ENCODE measurements at regions not wholly inside any gene's neighbourhood (a gene's known extent, or its start where the extent isn't known, plus 50 kb on each side); places are given as distances from the start of the nearest gene placed in this dataset.

DNA sequence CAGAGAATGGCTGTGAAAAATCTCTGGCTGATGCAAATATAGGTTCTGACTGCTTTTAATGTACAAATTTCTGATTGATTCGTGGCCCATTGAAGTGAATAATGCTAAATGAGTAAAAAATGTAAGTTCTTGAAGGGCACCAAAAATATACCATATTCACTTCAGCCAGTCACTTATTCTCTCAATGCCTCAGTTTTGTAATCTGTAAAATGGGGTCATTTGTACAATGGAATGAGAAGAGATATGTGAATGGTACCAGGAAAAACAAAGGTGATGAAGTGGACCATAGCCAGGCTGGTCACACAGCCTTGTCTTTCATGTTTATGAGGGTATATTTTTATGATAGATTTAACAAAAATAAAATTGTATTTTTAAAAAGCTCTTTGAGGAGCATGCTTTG is 441.2 kb upstream of the NR3C2 start:
- no peak for DNase-seq (ENCODE audit: low read depth)
- TF ChIP-seq CTCF (IDR thresholded peaks at IDR 0.05; ENCODE audit: insufficient read depth, low read length): no peak

GRCh38 chr4:148881860-148882643 is 439.8 kb upstream of the NR3C2 start:
- no peak for DNase-seq (ENCODE audit: low read depth)
- no peak for TF ChIP-seq CTCF (IDR thresholded peaks at IDR 0.05; ENCODE audit: insufficient read depth, low read length)
- no peak overlapping the region for H3K4me3 ChIP-seq (ENCODE audit: low read depth, low read length)

More for the DNA sequence above, 441.2 kb upstream of the NR3C2 start:
- no peak overlapping the region for H3K4me3 ChIP-seq (ENCODE audit: low read depth, low read length)

DNA sequence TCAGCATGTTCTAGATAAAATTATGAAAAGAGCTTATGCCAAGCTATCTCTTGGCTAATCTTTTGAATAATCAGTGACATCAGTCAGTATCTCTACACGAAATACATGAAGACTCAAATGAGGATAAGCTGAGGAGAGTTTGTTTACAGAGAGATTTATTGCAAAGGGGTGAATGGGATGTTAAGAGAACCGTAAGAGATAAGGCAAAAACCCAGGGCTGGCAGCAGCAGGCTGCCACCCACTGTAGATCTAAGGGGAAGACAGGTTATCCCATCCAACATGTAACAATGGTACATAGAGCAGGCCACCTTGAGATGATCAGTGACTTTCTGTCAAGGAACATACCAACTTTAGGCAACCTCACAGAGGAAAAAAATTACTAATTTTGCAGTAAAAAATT is 432.1 kb upstream of the NR3C2 start:
- TF ChIP-seq CTCF (IDR thresholded peaks at IDR 0.05; ENCODE audit: insufficient read depth, low read length): no peak
- DNase-seq (ENCODE audit: low read depth): no peak
- H3K4me3 ChIP-seq (ENCODE audit: low read depth, low read length): no peak overlapping the region

- no peak for DNase-seq (ENCODE audit: low read depth)
- no peak overlapping the region for H3K4me3 ChIP-seq (ENCODE audit: low read depth, low read length)
- no peak for TF ChIP-seq CTCF (IDR thresholded peaks at IDR 0.05; ENCODE audit: insufficient read depth, low read length)
These were observed 426.0 kb upstream of the NR3C2 start for GRCh38 chr4:148868191-148868590.

GRCh38 chr4:148866666-148867065 is 424.5 kb upstream of the NR3C2 start:
- DNase-seq (ENCODE audit: low read depth): no peak
- no peak overlapping the region for H3K4me3 ChIP-seq (ENCODE audit: low read depth, low read length)
- no peak for TF ChIP-seq CTCF (IDR thresholded peaks at IDR 0.05; ENCODE audit: insufficient read depth, low read length)

- no peak for DNase-seq (ENCODE audit: low read depth)
- no peak overlapping the region for H3K4me3 ChIP-seq (ENCODE audit: low read depth, low read length)
- TF ChIP-seq CTCF (IDR thresholded peaks at IDR 0.05; ENCODE audit: insufficient read depth, low read length): no peak
These were observed 415.8 kb upstream of the NR3C2 start for GRCh38 chr4:148857973-148858534.

Data from fibroblast of the aortic adventitia (primary cell).